H9 (cell line): ENCODE measurements at regions not wholly inside any gene's neighbourhood (a gene's known extent, or its start where the extent isn't known, plus 50 kb on each side); places are given as distances from the start of the nearest gene placed in this dataset.

ENCODE experiments used
- DNase-seq: peaks from one replicate; pipeline ENCODE4 v3.0.0-alpha.2; 2017
- H2AFZ ChIP-seq: one replicate; pipeline ENCODE4 v1.6.1; 2013; ENCODE audit warnings: mild to moderate bottlenecking, low read length, control low read depth, moderate library complexity
- H2AK5ac ChIP-seq: 2 replicates; pipeline ENCODE4 v1.6.1; 2013; ENCODE audit warnings: low read length, control low read depth, mixed read lengths; ENCODE audit not compliant: insufficient read length
- H2BK120ac ChIP-seq: one replicate; pipeline ENCODE4 v1.6.1; 2013; ENCODE audit warnings: low read depth, mild to moderate bottlenecking, low read length, control low read depth, inconsistent platforms; ENCODE audit not compliant: poor library complexity, severe bottlenecking
- H2BK12ac ChIP-seq: 2 replicates; pipeline ENCODE4 v1.6.1; 2013; ENCODE audit warnings: low read length, control low read depth, mixed read lengths, low read depth; ENCODE audit not compliant: insufficient read length
- H2BK15ac ChIP-seq: 2 replicates; pipeline ENCODE4 v1.6.1; 2013; ENCODE audit warnings: low read depth, low read length, control low read depth
- H2BK20ac ChIP-seq: one replicate; pipeline ENCODE4 v1.6.1; 2013; ENCODE audit warnings: low read depth, mild to moderate bottlenecking, low read length, control low read depth, inconsistent platforms; ENCODE audit not compliant: poor library complexity, severe bottlenecking
- H2BK5ac ChIP-seq: 2 replicates; pipeline ENCODE4 v1.6.1; 2013; ENCODE audit warnings: low read length, control low read depth, mixed read lengths; ENCODE audit not compliant: insufficient read length
- H3K14ac ChIP-seq: 2 replicates; pipeline ENCODE4 v1.6.1; 2013; ENCODE audit warnings: low read length, control low read depth; ENCODE audit not compliant: insufficient read depth
- H3K18ac ChIP-seq: 2 replicates; pipeline ENCODE4 v1.6.1; 2013; ENCODE audit warnings: low read depth, mild to moderate bottlenecking, mixed read lengths, low read length, control low read depth; ENCODE audit not compliant: insufficient read length
- H3K23ac ChIP-seq: 2 replicates; pipeline ENCODE4 v1.6.1; 2013; ENCODE audit warnings: low read length, control low read depth, mixed read lengths, low read depth; ENCODE audit not compliant: insufficient read length
- H3K23me2 ChIP-seq: 2 replicates; pipeline ENCODE4 v1.6.1; 2013; ENCODE audit warnings: low read depth, mild to moderate bottlenecking, mixed read lengths, low read length, control low read depth; ENCODE audit not compliant: insufficient read length, poor library complexity, severe bottlenecking
- H3K27ac ChIP-seq: 2 replicates; pipeline ENCODE4 v1.5.1; 2013; ENCODE audit warnings: low read length, control low read depth, mixed read lengths, low read depth; ENCODE audit not compliant: insufficient read length
- H3K27me3 ChIP-seq: 2 replicates; pipeline ENCODE4 v1.6.1; 2013; ENCODE audit warnings: low read length, control low read depth, inconsistent platforms; ENCODE audit not compliant: insufficient read depth
- H3K4ac ChIP-seq: 2 replicates; pipeline ENCODE4 v1.6.1; 2013; ENCODE audit warnings: low read depth, mild to moderate bottlenecking, control low read depth, inconsistent platforms, low read length, moderate library complexity
- H3K4me1 ChIP-seq: 2 replicates; pipeline ENCODE4 v1.6.1; 2013; ENCODE audit warnings: low read length, control low read depth, inconsistent platforms; ENCODE audit not compliant: insufficient read depth
- H3K4me2 ChIP-seq: 2 replicates; pipeline ENCODE4 v1.6.1; 2013; ENCODE audit warnings: low read length, control low read depth, mixed read lengths; ENCODE audit not compliant: insufficient read length, insufficient read depth
- H3K56ac ChIP-seq: 2 replicates; pipeline ENCODE4 v1.6.1; 2013; ENCODE audit warnings: low read depth, mild to moderate bottlenecking, mixed read lengths, low read length, control low read depth; ENCODE audit not compliant: insufficient read length
- H3K79me1 ChIP-seq: 2 replicates; pipeline ENCODE4 v1.6.1; 2013; ENCODE audit warnings: low read depth, mild to moderate bottlenecking, moderate library complexity, low read length, control low read depth, inconsistent platforms; ENCODE audit not compliant: insufficient read depth, poor library complexity, severe bottlenecking
- H3K79me2 ChIP-seq: 2 replicates; pipeline ENCODE4 v1.6.1; 2013; ENCODE audit warnings: low read length, control low read depth, inconsistent platforms; ENCODE audit not compliant: insufficient read depth
- H3K9ac ChIP-seq: 2 replicates; pipeline ENCODE4 v1.6.1; 2013; ENCODE audit warnings: low read length, control low read depth, mixed read lengths; ENCODE audit not compliant: insufficient read length; ENCODE audit errors: extremely low read depth
- H3K9me3 ChIP-seq: one replicate; pipeline ENCODE4 v1.6.1; 2013; ENCODE audit warnings: low read depth, low read length, inconsistent platforms; ENCODE audit not compliant: control insufficient read depth
- H3T11ph ChIP-seq: one replicate; pipeline ENCODE4 v1.6.1; 2013; ENCODE audit warnings: mild to moderate bottlenecking, low read length, control low read depth, inconsistent platforms
- H4K20me1 ChIP-seq: one replicate; pipeline ENCODE4 v1.6.1; 2013; ENCODE audit not compliant: control insufficient read depth, insufficient read length, insufficient read depth
- H4K5ac ChIP-seq: 2 replicates; pipeline ENCODE4 v1.6.1; 2013; ENCODE audit warnings: low read depth, mild to moderate bottlenecking, mixed read lengths, low read length, control low read depth; ENCODE audit not compliant: insufficient read length
- H4K8ac ChIP-seq: replicated peaks from 2 replicates; pipeline ENCODE4 v1.6.1; 2013; ENCODE audit warnings: low read length, control low read depth, mixed read lengths, low read depth; ENCODE audit not compliant: insufficient read length
- H4K91ac ChIP-seq: 2 replicates; pipeline ENCODE4 v1.6.1; 2013; ENCODE audit warnings: low read depth, mild to moderate bottlenecking, moderate library complexity, mixed read lengths, low read length, control low read depth; ENCODE audit not compliant: insufficient read length
- H3K27ac Mint-ChIP-seq, 3 experiments: 2 replicates in 2 of 3; 3 replicates in 1 of 3; pipeline ENCODE4 v1.8.0; 2020 to 2021; ENCODE audit warnings: mixed read lengths in 3 of 3, mild to moderate bottlenecking in 1 of 3, moderate library complexity in 1 of 3
- H3K27me3 Mint-ChIP-seq: 2 replicates; pipeline ENCODE4 v1.8.0; 2021; ENCODE audit warnings: low read depth, mild to moderate bottlenecking, moderate library complexity, mixed read lengths
- H3K36me3 Mint-ChIP-seq, 3 experiments: 2 replicates in 2 of 3; 3 replicates in 1 of 3; pipeline ENCODE4 v1.8.0; 2020 to 2021; ENCODE audit warnings: low read depth in 3 of 3, mixed read lengths in 3 of 3; ENCODE audit not compliant: insufficient read depth in 1 of 3
- H3K4me1 Mint-ChIP-seq, 2 experiments: 2 replicates each; pipeline ENCODE4 v1.8.0; 2020; ENCODE audit warnings: mixed read lengths in 2 of 2
- H3K4me3 Mint-ChIP-seq, 2 experiments: 2 replicates in 1 of 2; 3 replicates in 1 of 2; pipeline ENCODE4 v1.8.0; 2020 to 2021; ENCODE audit warnings: mild to moderate bottlenecking in 2 of 2, mixed read lengths in 2 of 2, moderate library complexity in 1 of 2
- H3K9me3 Mint-ChIP-seq, 2 experiments: 2 replicates in 1 of 2; 3 replicates in 1 of 2; pipeline ENCODE4 v1.8.0; 2020; ENCODE audit warnings: mild to moderate bottlenecking in 2 of 2, mixed read lengths in 2 of 2, moderate library complexity in 1 of 2
- CTCF ChIP-seq: fragments of 200-600 bp; sonication (generic); conservative IDR thresholded peaks from 3 replicates; pipeline ENCODE4 v1.8.0; 2021; ENCODE audit warnings: antibody characterized with exemption, mild to moderate bottlenecking
- WGBS: extraction: QIAGEN DNeasy Blood & Tissue Kit; methylation state at CpG from one replicate; pipeline ENCODE4 v1.1.7; 2013; ENCODE audit warnings: missing lambda C conversion rate, low lambda C conversion rate, mixed read lengths; ENCODE audit not compliant: insufficient read length; ENCODE audit errors: extremely low coverage; 5-methylcytosine and 5-hydroxymethylcytosine counted together

- H3K4me1 Mint-ChIP-seq = no peaks in the 10 kb centered on the region
- H3K14ac ChIP-seq = no peak overlapping the region
Observed at GRCh38 chr11:104565583-104565961, 332.7 kb downstream of the CASP12 start.

More at GRCh38 chr11:104565583-104565961, 332.7 kb downstream of the CASP12 start:
- Histone ChIP-seq H2AK5ac (no peak overlapping the region), H3K4me1 (no peaks in the 10 kb centered on the region), H4K8ac (no peak overlapping the region), H3K4ac (no peak overlapping the region), H2BK15ac (no peak overlapping the region), H2AFZ (no peak overlapping the region), H2BK5ac (no peak overlapping the region), H3K27me3 (no peaks in the 10 kb centered on the region), H4K20me1 (no peaks in the 10 kb centered on the region), H3K27ac (no peak overlapping the region), H3K56ac (no peak overlapping the region), H2BK20ac (no peak overlapping the region), H3K79me2 (no peaks in the 10 kb centered on the region), H3K9ac (no peak overlapping the region), H3K23me2 (no peaks in the 10 kb centered on the region), H3K9me3 (no peaks in the 10 kb centered on the region), H4K91ac (no peak overlapping the region), H3K18ac (no peak overlapping the region), H3T11ph (no peak overlapping the region), H2BK12ac (no peak overlapping the region), H4K5ac (no peak overlapping the region), H3K4me2 (no peak overlapping the region), H3K79me1 (no peaks in the 10 kb centered on the region), H2BK120ac (no peak overlapping the region), H3K23ac (no peak overlapping the region)
- TF ChIP-seq CTCF = no peak
- peaks cover 15% of the 10 kb centered on the region in 2 experiments for H3K9me3 Mint-ChIP-seq
- DNase-seq = no peak
- WGBS = no CpG with 5 or more reads among the region's 1 CpG
- no peak overlapping the region for H3K4me3 Mint-ChIP-seq
- no peak overlapping the region for H3K27ac Mint-ChIP-seq
- H3K36me3 Mint-ChIP-seq = peaks cover 2 to 21% (median 11%) of the 10 kb centered on the region in 3 experiments; a peak in 6 of 7 replicates
- no peaks in the 10 kb centered on the region; the same call in 1 of the 2 replicates for H3K27me3 Mint-ChIP-seq
